H9 (cell line): ENCODE measurements at regions not wholly inside any gene's neighbourhood (a gene's known extent, or its start where the extent isn't known, plus 50 kb on each side); places are given as distances from the start of the nearest gene placed in this dataset.

ENCODE experiments used
- DNase-seq: peaks from one replicate; pipeline ENCODE4 v3.0.0-alpha.2; 2017
- H2AFZ ChIP-seq: one replicate; pipeline ENCODE4 v1.6.1; 2013; ENCODE audit warnings: mild to moderate bottlenecking, low read length, control low read depth, moderate library complexity
- H2AK5ac ChIP-seq: 2 replicates; pipeline ENCODE4 v1.6.1; 2013; ENCODE audit warnings: low read length, control low read depth, mixed read lengths; ENCODE audit not compliant: insufficient read length
- H2BK120ac ChIP-seq: one replicate; pipeline ENCODE4 v1.6.1; 2013; ENCODE audit warnings: low read depth, mild to moderate bottlenecking, low read length, control low read depth, inconsistent platforms; ENCODE audit not compliant: poor library complexity, severe bottlenecking
- H2BK12ac ChIP-seq: 2 replicates; pipeline ENCODE4 v1.6.1; 2013; ENCODE audit warnings: low read length, control low read depth, mixed read lengths, low read depth; ENCODE audit not compliant: insufficient read length
- H2BK15ac ChIP-seq: 2 replicates; pipeline ENCODE4 v1.6.1; 2013; ENCODE audit warnings: low read depth, low read length, control low read depth
- H2BK20ac ChIP-seq: one replicate; pipeline ENCODE4 v1.6.1; 2013; ENCODE audit warnings: low read depth, mild to moderate bottlenecking, low read length, control low read depth, inconsistent platforms; ENCODE audit not compliant: poor library complexity, severe bottlenecking
- H2BK5ac ChIP-seq: 2 replicates; pipeline ENCODE4 v1.6.1; 2013; ENCODE audit warnings: low read length, control low read depth, mixed read lengths; ENCODE audit not compliant: insufficient read length
- H3K14ac ChIP-seq: 2 replicates; pipeline ENCODE4 v1.6.1; 2013; ENCODE audit warnings: low read length, control low read depth; ENCODE audit not compliant: insufficient read depth
- H3K18ac ChIP-seq: 2 replicates; pipeline ENCODE4 v1.6.1; 2013; ENCODE audit warnings: low read depth, mild to moderate bottlenecking, mixed read lengths, low read length, control low read depth; ENCODE audit not compliant: insufficient read length
- H3K23ac ChIP-seq: 2 replicates; pipeline ENCODE4 v1.6.1; 2013; ENCODE audit warnings: low read length, control low read depth, mixed read lengths, low read depth; ENCODE audit not compliant: insufficient read length
- H3K23me2 ChIP-seq: 2 replicates; pipeline ENCODE4 v1.6.1; 2013; ENCODE audit warnings: low read depth, mild to moderate bottlenecking, mixed read lengths, low read length, control low read depth; ENCODE audit not compliant: insufficient read length, poor library complexity, severe bottlenecking
- H3K27ac ChIP-seq: 2 replicates; pipeline ENCODE4 v1.5.1; 2013; ENCODE audit warnings: low read length, control low read depth, mixed read lengths, low read depth; ENCODE audit not compliant: insufficient read length
- H3K27me3 ChIP-seq: 2 replicates; pipeline ENCODE4 v1.6.1; 2013; ENCODE audit warnings: low read length, control low read depth, inconsistent platforms; ENCODE audit not compliant: insufficient read depth
- H3K4ac ChIP-seq: 2 replicates; pipeline ENCODE4 v1.6.1; 2013; ENCODE audit warnings: low read depth, mild to moderate bottlenecking, control low read depth, inconsistent platforms, low read length, moderate library complexity
- H3K4me1 ChIP-seq: 2 replicates; pipeline ENCODE4 v1.6.1; 2013; ENCODE audit warnings: low read length, control low read depth, inconsistent platforms; ENCODE audit not compliant: insufficient read depth
- H3K4me2 ChIP-seq: 2 replicates; pipeline ENCODE4 v1.6.1; 2013; ENCODE audit warnings: low read length, control low read depth, mixed read lengths; ENCODE audit not compliant: insufficient read length, insufficient read depth
- H3K56ac ChIP-seq: 2 replicates; pipeline ENCODE4 v1.6.1; 2013; ENCODE audit warnings: low read depth, mild to moderate bottlenecking, mixed read lengths, low read length, control low read depth; ENCODE audit not compliant: insufficient read length
- H3K79me1 ChIP-seq: 2 replicates; pipeline ENCODE4 v1.6.1; 2013; ENCODE audit warnings: low read depth, mild to moderate bottlenecking, moderate library complexity, low read length, control low read depth, inconsistent platforms; ENCODE audit not compliant: insufficient read depth, poor library complexity, severe bottlenecking
- H3K79me2 ChIP-seq: 2 replicates; pipeline ENCODE4 v1.6.1; 2013; ENCODE audit warnings: low read length, control low read depth, inconsistent platforms; ENCODE audit not compliant: insufficient read depth
- H3K9ac ChIP-seq: 2 replicates; pipeline ENCODE4 v1.6.1; 2013; ENCODE audit warnings: low read length, control low read depth, mixed read lengths; ENCODE audit not compliant: insufficient read length; ENCODE audit errors: extremely low read depth
- H3K9me3 ChIP-seq: one replicate; pipeline ENCODE4 v1.6.1; 2013; ENCODE audit warnings: low read depth, low read length, inconsistent platforms; ENCODE audit not compliant: control insufficient read depth
- H3T11ph ChIP-seq: one replicate; pipeline ENCODE4 v1.6.1; 2013; ENCODE audit warnings: mild to moderate bottlenecking, low read length, control low read depth, inconsistent platforms
- H4K20me1 ChIP-seq: one replicate; pipeline ENCODE4 v1.6.1; 2013; ENCODE audit not compliant: control insufficient read depth, insufficient read length, insufficient read depth
- H4K5ac ChIP-seq: 2 replicates; pipeline ENCODE4 v1.6.1; 2013; ENCODE audit warnings: low read depth, mild to moderate bottlenecking, mixed read lengths, low read length, control low read depth; ENCODE audit not compliant: insufficient read length
- H4K8ac ChIP-seq: replicated peaks from 2 replicates; pipeline ENCODE4 v1.6.1; 2013; ENCODE audit warnings: low read length, control low read depth, mixed read lengths, low read depth; ENCODE audit not compliant: insufficient read length
- H4K91ac ChIP-seq: 2 replicates; pipeline ENCODE4 v1.6.1; 2013; ENCODE audit warnings: low read depth, mild to moderate bottlenecking, moderate library complexity, mixed read lengths, low read length, control low read depth; ENCODE audit not compliant: insufficient read length
- H3K27ac Mint-ChIP-seq, 3 experiments: 2 replicates in 2 of 3; 3 replicates in 1 of 3; pipeline ENCODE4 v1.8.0; 2020 to 2021; ENCODE audit warnings: mixed read lengths in 3 of 3, mild to moderate bottlenecking in 1 of 3, moderate library complexity in 1 of 3
- H3K27me3 Mint-ChIP-seq: 2 replicates; pipeline ENCODE4 v1.8.0; 2021; ENCODE audit warnings: low read depth, mild to moderate bottlenecking, moderate library complexity, mixed read lengths
- H3K36me3 Mint-ChIP-seq, 3 experiments: 2 replicates in 2 of 3; 3 replicates in 1 of 3; pipeline ENCODE4 v1.8.0; 2020 to 2021; ENCODE audit warnings: low read depth in 3 of 3, mixed read lengths in 3 of 3; ENCODE audit not compliant: insufficient read depth in 1 of 3
- H3K4me1 Mint-ChIP-seq, 2 experiments: 2 replicates each; pipeline ENCODE4 v1.8.0; 2020; ENCODE audit warnings: mixed read lengths in 2 of 2
- H3K4me3 Mint-ChIP-seq, 2 experiments: 2 replicates in 1 of 2; 3 replicates in 1 of 2; pipeline ENCODE4 v1.8.0; 2020 to 2021; ENCODE audit warnings: mild to moderate bottlenecking in 2 of 2, mixed read lengths in 2 of 2, moderate library complexity in 1 of 2
- H3K9me3 Mint-ChIP-seq, 2 experiments: 2 replicates in 1 of 2; 3 replicates in 1 of 2; pipeline ENCODE4 v1.8.0; 2020; ENCODE audit warnings: mild to moderate bottlenecking in 2 of 2, mixed read lengths in 2 of 2, moderate library complexity in 1 of 2
- CTCF ChIP-seq: fragments of 200-600 bp; sonication (generic); conservative IDR thresholded peaks from 3 replicates; pipeline ENCODE4 v1.8.0; 2021; ENCODE audit warnings: antibody characterized with exemption, mild to moderate bottlenecking
- WGBS: extraction: QIAGEN DNeasy Blood & Tissue Kit; methylation state at CpG from one replicate; pipeline ENCODE4 v1.1.7; 2013; ENCODE audit warnings: missing lambda C conversion rate, low lambda C conversion rate, mixed read lengths; ENCODE audit not compliant: insufficient read length; ENCODE audit errors: extremely low coverage; 5-methylcytosine and 5-hydroxymethylcytosine counted together

GRCh38 chr20:60139663-60140446 lies 181.6 kb downstream of the CDH26 start:
- H3K27me3 ChIP-seq: no peaks in the 10 kb centered on the region
- no peak overlapping the region for H2AK5ac ChIP-seq
- no peak overlapping the region for H3T11ph ChIP-seq
- H3K27ac Mint-ChIP-seq: peak overlapping the region in 2 of 3 experiments; percentile 54 to 60; a peak in 1 of 7 replicates
- H3K4me3 Mint-ChIP-seq: no peak overlapping the region
- no peak overlapping the region for H2BK20ac ChIP-seq
- no peak overlapping the region for H2BK15ac ChIP-seq
- H3K56ac ChIP-seq: no peak overlapping the region
- no peak overlapping the region for H3K27ac ChIP-seq
- no peak overlapping the region for H3K9ac ChIP-seq
- H3K23ac ChIP-seq: no peak overlapping the region
- H3K79me1 ChIP-seq: no peaks in the 10 kb centered on the region
- no peak overlapping the region for H2AFZ ChIP-seq
- no CpG with 5 or more reads among the region's 11 CpGs for WGBS
- no peaks in the 10 kb centered on the region for H3K9me3 ChIP-seq
- H3K14ac ChIP-seq: no peak overlapping the region
- no peak for TF ChIP-seq CTCF
- H2BK5ac ChIP-seq: no peak overlapping the region
- H4K91ac ChIP-seq: no peak overlapping the region
- no peak for DNase-seq
- H3K4me1 Mint-ChIP-seq: peaks cover 2 to 4% of the 10 kb centered on the region in 2 experiments; a peak in 1 of 4 replicates
- no peaks in the 10 kb centered on the region; a peak in 1 of 7 replicates for H3K36me3 Mint-ChIP-seq
- no peaks in the 10 kb centered on the region for H3K4me1 ChIP-seq
- H3K9me3 Mint-ChIP-seq: no peaks in the 10 kb centered on the region; a peak in 1 of 5 replicates
- no peaks in the 10 kb centered on the region for H3K23me2 ChIP-seq
- H3K18ac ChIP-seq: no peak overlapping the region
- H2BK120ac ChIP-seq: no peak overlapping the region
- no peak overlapping the region for H3K4ac ChIP-seq
- no peaks in the 10 kb centered on the region for H3K79me2 ChIP-seq
- H4K8ac ChIP-seq: no peak overlapping the region
- no peak overlapping the region for H4K5ac ChIP-seq
- H4K20me1 ChIP-seq: no peaks in the 10 kb centered on the region
- H2BK12ac ChIP-seq: no peak overlapping the region
- H3K27me3 Mint-ChIP-seq: peaks cover 9% of the 10 kb centered on the region
- H3K4me2 ChIP-seq: no peak overlapping the region
